AG04449 (cell line): ENCODE measurements at regions not wholly inside any gene's neighbourhood (a gene's known extent, or its start where the extent isn't known, plus 50 kb on each side); places are given as distances from the start of the nearest gene placed in this dataset.

Experiments
- CTCF ChIA-PET: fragments of 350-600 bp; formaldehyde crosslinking; extraction: SDS; loops from one replicate; lab custom pipeline; 2021; ENCODE audit warnings: antibody characterized with exemption; lab: Yijun Ruan, JAX
- POLR2A ChIA-PET: fragments of 400-600, 350-600 bp; formaldehyde crosslinking; extraction: SDS; loops from one replicate; lab custom pipeline; 2020; ENCODE audit warnings: antibody characterized with exemption, inconsistent platforms; lab: Yijun Ruan, JAX
- DNase-seq: peaks from one replicate; pipeline ENCODE4 v3.0.0-alpha.2; 2010; ENCODE audit warnings: low read depth, low spot score
- H3K4me3 ChIP-seq: 2 replicates; pipeline ENCODE4 v1.5.1; 2011; ENCODE audit warnings: low read depth, mild to moderate bottlenecking, control low read depth, low read length
- CTCF ChIP-seq: IDR thresholded peaks from one replicate; pipeline ENCODE4 v1.5.1; 2011; ENCODE audit warnings: mild to moderate bottlenecking, moderate library complexity, low read length, control low read depth, inconsistent platforms; ENCODE audit not compliant: insufficient read depth; ENCODE audit errors: missing control alignments

- no peak overlapping the region for H3K4me3 ChIP-seq
- CTCF ChIA-PET = interaction anchor here (1.4 kb wide), 1 partner anchor 14 kb away, joined by 3 read pairs; no protein-coding TSS in a partner anchor
- TF ChIP-seq CTCF = no peak
- DNase-seq = no peak
- POLR2A ChIA-PET = no interaction called here
Observed at GRCh38 chr4:55242506-55242905, 103.5 kb upstream of the SRD5A3 start.

- DNase-seq = no peak
- CTCF ChIA-PET = no interaction called here
- TF ChIP-seq CTCF = no peak
- POLR2A ChIA-PET = no interaction called here
- H3K4me3 ChIP-seq = no peak overlapping the region
Observed at GRCh38 chr4:55247521-55247920, 98.5 kb upstream of the SRD5A3 start.

- ChIA-PET POLR2A (no interaction called here), CTCF (no interaction called here)
Observed at GRCh38 chr4:55248756-55249155, 97.3 kb upstream of the SRD5A3 start.

GRCh38 chr4:55249476-55249875, 96.6 kb upstream of the SRD5A3 start:
- no peak overlapping the region for H3K4me3 ChIP-seq
- no peak for TF ChIP-seq CTCF
- POLR2A ChIA-PET = no interaction called here
- CTCF ChIA-PET = no interaction called here
- no peak for DNase-seq

More at GRCh38 chr4:55248756-55249155, 97.3 kb upstream of the SRD5A3 start:
- no peak for TF ChIP-seq CTCF
- no peak overlapping the region for H3K4me3 ChIP-seq
- no peak for DNase-seq

GRCh38 chr4:55251342-55251741, 94.7 kb upstream of the SRD5A3 start:
- no peak for DNase-seq
- TF ChIP-seq CTCF = no peak
- CTCF ChIA-PET = interaction anchor here (0.7 to 1.0 kb wide), 2 partner anchors 7 to 281 kb away, joined by 3 read pairs; no protein-coding TSS in a partner anchor
- no peak overlapping the region for H3K4me3 ChIP-seq
- POLR2A ChIA-PET = no interaction called here

GRCh38 chr4:55251896-55252295, 94.1 kb upstream of the SRD5A3 start:
- ChIA-PET POLR2A (no interaction called here), CTCF (interaction anchor here (0.7 to 1.0 kb wide), 2 partner anchors 8 to 281 kb away, joined by 3 read pairs; no protein-coding TSS in a partner anchor)
- DNase-seq = no peak
- TF ChIP-seq CTCF = no peak
- no peak overlapping the region for H3K4me3 ChIP-seq
